GM12872 (cell line): ENCODE measurements at regions not wholly inside any gene's neighbourhood (a gene's known extent, or its start where the extent isn't known, plus 50 kb on each side); places are given as distances from the start of the nearest gene placed in this dataset.

Experiments used
- TF ChIP-seq, protein P1 (sequence below): IDR thresholded peaks from 3 replicates; pipeline ENCODE4 v1.5.1; 2011; ENCODE audit warnings: low read depth, mild to moderate bottlenecking, low read length, moderate library complexity; ENCODE audit not compliant: insufficient read depth

GRCh38 chr6:81857812-81858211, 105.3 kb upstream of the TENT5A start:
- TF ChIP-seq, protein P1, sequence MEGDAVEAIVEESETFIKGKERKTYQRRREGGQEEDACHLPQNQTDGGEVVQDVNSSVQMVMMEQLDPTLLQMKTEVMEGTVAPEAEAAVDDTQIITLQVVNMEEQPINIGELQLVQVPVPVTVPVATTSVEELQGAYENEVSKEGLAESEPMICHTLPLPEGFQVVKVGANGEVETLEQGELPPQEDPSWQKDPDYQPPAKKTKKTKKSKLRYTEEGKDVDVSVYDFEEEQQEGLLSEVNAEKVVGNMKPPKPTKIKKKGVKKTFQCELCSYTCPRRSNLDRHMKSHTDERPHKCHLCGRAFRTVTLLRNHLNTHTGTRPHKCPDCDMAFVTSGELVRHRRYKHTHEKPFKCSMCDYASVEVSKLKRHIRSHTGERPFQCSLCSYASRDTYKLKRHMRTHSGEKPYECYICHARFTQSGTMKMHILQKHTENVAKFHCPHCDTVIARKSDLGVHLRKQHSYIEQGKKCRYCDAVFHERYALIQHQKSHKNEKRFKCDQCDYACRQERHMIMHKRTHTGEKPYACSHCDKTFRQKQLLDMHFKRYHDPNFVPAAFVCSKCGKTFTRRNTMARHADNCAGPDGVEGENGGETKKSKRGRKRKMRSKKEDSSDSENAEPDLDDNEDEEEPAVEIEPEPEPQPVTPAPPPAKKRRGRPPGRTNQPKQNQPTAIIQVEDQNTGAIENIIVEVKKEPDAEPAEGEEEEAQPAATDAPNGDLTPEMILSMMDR, result no peak

DNA sequence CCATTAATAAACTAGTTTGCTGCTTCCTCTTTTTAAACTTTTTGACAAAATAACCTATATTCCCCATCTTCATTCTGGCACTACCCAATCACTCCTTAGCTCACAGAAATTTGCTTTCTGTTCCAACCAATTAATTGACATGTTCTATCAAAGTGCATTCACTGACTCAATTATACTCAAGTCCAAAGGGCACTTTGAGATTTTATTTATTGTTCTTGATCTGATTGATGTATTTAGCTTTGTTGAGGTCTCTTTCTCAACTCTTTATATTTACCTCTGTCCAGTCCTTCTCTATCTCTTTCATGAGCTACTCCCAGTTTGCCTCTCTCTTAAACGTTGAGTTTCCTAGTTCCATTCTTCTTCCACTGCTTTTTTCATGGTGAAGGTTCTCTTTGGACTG, 104.4 kb upstream of the TENT5A start:
- TF ChIP-seq, protein P1, result no peak

DNA sequence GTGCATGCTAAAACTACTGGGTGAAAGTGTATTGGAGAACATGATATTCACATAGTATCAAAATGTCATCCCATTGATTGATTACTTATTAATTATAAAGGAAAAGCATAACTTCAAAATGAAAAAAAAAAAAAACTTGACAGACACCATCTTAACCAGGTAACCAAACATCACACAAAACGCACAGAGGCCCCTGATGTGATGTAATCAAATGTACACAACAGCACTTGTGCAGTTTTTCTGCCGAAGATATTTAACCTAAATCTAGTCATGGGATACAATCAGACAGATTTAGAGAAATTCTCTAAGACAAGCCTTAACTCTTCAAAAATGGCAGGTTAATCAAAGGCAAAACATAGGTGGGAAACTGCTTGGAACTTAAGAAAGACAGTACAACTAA, 102.0 kb upstream of the TENT5A start:
- TF ChIP-seq, protein P1, result no peak

- TF ChIP-seq, protein P1, result no peak
These were observed 101.5 kb upstream of the TENT5A start for GRCh38 chr6:81853975-81854374.

DNA sequence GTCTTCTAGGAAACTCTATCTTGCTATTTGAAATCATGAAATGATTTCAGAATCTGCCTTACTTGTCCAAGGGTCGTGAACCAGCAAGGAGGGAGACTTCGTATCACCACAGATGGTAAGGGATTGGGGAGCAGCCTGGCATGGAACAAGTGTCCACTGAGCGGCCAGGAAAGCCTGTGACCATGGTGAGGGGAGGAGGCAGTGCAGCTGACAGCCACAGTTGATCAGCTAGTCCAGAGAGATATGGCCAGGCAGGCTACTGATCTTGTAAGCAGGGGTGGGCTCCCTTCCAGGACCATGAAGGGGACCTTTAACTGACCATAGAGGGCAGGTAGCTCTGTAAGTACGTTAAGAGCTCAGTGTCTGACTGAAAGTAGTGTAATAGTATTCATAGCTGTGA, 96.8 kb upstream of the TENT5A start:
- TF ChIP-seq, protein P1, result no peak

DNA sequence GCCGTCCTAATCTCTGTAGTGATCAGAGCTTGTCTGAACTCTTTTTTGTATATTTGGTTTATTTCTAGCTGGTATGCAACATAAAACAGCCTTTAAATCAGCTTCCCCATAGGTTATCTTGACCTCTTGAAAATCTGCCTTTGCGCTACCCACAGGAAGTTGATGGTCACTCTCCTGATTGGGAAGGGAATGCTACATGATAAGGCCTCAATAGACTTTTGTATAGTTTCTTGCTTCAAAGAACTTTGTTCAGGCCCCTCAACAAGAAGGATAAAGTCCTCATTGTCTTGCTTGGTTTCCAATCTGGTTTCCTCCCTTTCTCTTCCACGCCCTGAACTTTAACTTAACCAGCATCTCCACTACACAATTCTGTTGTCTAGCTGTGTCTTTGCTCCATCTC, 95.4 kb upstream of the TENT5A start:
- TF ChIP-seq, protein P1, result no peak

- TF ChIP-seq, protein P1, result no peak
These were observed 92.2 kb upstream of the TENT5A start for GRCh38 chr6:81844686-81845085.

DNA sequence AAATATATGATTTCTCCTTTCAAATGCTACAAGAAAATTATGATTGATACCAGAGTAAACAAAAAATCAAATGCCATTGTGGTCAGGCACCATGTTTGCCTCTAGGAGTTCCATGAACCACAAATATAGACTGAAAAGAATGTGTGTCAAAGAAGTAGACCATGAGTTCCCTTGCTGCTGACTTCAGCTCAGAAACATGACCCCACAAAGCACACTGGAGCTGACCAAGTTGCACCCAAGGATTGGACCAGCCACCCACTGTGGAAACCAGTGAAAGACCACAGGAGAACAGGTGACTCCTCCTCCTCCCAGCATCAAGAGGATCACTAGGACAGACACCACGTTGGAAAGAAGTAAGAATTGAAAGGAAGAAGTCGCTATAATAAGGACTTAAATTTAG, 90.8 kb upstream of the TENT5A start:
- TF ChIP-seq, protein P1, result no peak
